ENCODE measurements at regions not wholly inside any gene's neighbourhood (a gene's known extent, or its start where the extent isn't known, plus 50 kb on each side); places are given as distances from the start of the nearest gene placed in this dataset.

DNA sequence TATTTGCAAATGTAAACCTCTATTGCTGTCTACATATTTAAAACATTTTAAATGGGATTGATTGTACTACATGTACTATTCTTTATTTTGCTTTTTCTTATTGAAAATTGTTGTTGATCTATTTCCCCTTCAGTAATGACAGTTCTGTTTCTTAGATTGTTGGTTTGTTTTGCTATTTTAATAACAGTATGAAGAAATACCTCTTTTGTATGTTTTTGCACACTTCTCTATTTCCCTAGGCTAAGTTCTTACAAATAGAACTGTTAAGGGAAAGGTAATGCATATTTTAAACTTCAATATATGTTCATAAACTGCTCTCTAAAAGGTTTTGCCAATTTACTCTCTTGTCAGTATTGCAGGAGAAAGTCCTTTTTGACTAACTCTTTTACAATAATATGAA, 195.0 kb upstream of the PRPS1L1 start:
- TF ChIP-seq POLR2A (IDR thresholded peaks at IDR 0.05) = no peak
- TF ChIP-seq CTCF (IDR thresholded peaks at IDR 0.05) = no peak
